GM21360 (cell line): ENCODE measurements at regions not wholly inside any gene's neighbourhood (a gene's known extent, or its start where the extent isn't known, plus 50 kb on each side); places are given as distances from the start of the nearest gene placed in this dataset.
"Not testable (repeated sequence)": the region's sequence is repeated elsewhere in the genome, so short reads cannot be mapped to it uniquely, and the experiment has no call there.

Experiments used
- ATAC-seq: cut with Tn5 transposase; IDR thresholded peaks from one replicate; pipeline ENCODE4 v1.9.1; 2021; ENCODE audit warnings: mild to moderate bottlenecking, moderate library complexity; ENCODE audit not compliant: unreplicated experiment

- ATAC-seq = no peak
Measured at GRCh38 chr2:20130821-20131645, 79.6 kb upstream of the LAPTM4A start.

GRCh38 chr2:20130160-20130560 lies 78.7 kb upstream of the LAPTM4A start:
- ATAC-seq = no peak

GRCh38 chr2:20129331-20130159 lies 78.1 kb upstream of the LAPTM4A start:
- no peak for ATAC-seq

- ATAC-seq = no peak
Measured at GRCh38 chr2:20128506-20129330, 77.3 kb upstream of the LAPTM4A start.

- ATAC-seq = no peak
Measured at GRCh38 chr2:20126469-20126868, 75.0 kb upstream of the LAPTM4A start.

- ATAC-seq = no peak
Measured at GRCh38 chr2:20126040-20126439, 74.6 kb upstream of the LAPTM4A start.

- no peak for ATAC-seq
Measured at GRCh38 chr2:20125616-20126015, 74.2 kb upstream of the LAPTM4A start.

GRCh38 chr2:20125164-20125563 lies 73.7 kb upstream of the LAPTM4A start:
- ATAC-seq = no peak

GRCh38 chr2:20123871-20124594 lies 72.6 kb upstream of the LAPTM4A start:
- no peak for ATAC-seq

- ATAC-seq = no peak
Measured at GRCh38 chr2:20122864-20123263, 71.4 kb upstream of the LAPTM4A start.

GRCh38 chr2:20120569-20121416 lies 69.4 kb upstream of the LAPTM4A start:
- no peak for ATAC-seq

GRCh38 chr2:20118051-20118450 lies 66.6 kb upstream of the LAPTM4A start:
- ATAC-seq = no peak

GRCh38 chr2:20115902-20116301 lies 64.5 kb upstream of the LAPTM4A start:
- ATAC-seq = no peak

GRCh38 chr2:20115374-20115773 lies 63.9 kb upstream of the LAPTM4A start:
- no peak for ATAC-seq

- ATAC-seq = no peak
Measured at GRCh38 chr2:20113986-20114938, 62.8 kb upstream of the LAPTM4A start.

GRCh38 chr2:20113004-20113796 lies 61.8 kb upstream of the LAPTM4A start:
- no peak for ATAC-seq

- not testable (repeated sequence) for ATAC-seq
Measured at GRCh38 chr2:20112361-20112760, 60.9 kb upstream of the LAPTM4A start.
